ENCODE measurements at regions not wholly inside any gene's neighbourhood (a gene's known extent, or its start where the extent isn't known, plus 50 kb on each side); places are given as distances from the start of the nearest gene placed in this dataset.

GRCh38 chr3:176595307-176595706, 602.0 kb downstream of the TBL1XR1 start:
- no peak for TF ChIP-seq POLR2A (IDR thresholded peaks at IDR 0.05; ENCODE audit: low read depth, low read length)
- no peak for DNase-seq (ENCODE audit: insufficient read length, low spot score)
- no peak for FAIRE-seq

GRCh38 chr3:176590722-176591121, 606.6 kb downstream of the TBL1XR1 start:
- DNase-seq (ENCODE audit: insufficient read length, low spot score), result no peak
- TF ChIP-seq POLR2A (IDR thresholded peaks at IDR 0.05; ENCODE audit: low read depth, low read length), result no peak
- no peak for FAIRE-seq

- FAIRE-seq, result no peak
Observed at GRCh38 chr3:176587089-176587488, 610.2 kb downstream of the TBL1XR1 start.

GRCh38 chr3:176584413-176585176, 612.7 kb downstream of the TBL1XR1 start:
- no peak for DNase-seq (ENCODE audit: insufficient read length, low spot score)
- FAIRE-seq, result no peak
- no peak for TF ChIP-seq POLR2A (IDR thresholded peaks at IDR 0.05; ENCODE audit: low read depth, low read length)

More at GRCh38 chr3:176587089-176587488, 610.2 kb downstream of the TBL1XR1 start:
- no peak for TF ChIP-seq POLR2A (IDR thresholded peaks at IDR 0.05; ENCODE audit: low read depth, low read length)
- no peak for DNase-seq (ENCODE audit: insufficient read length, low spot score)

- no peak for TF ChIP-seq POLR2A (IDR thresholded peaks at IDR 0.05; ENCODE audit: low read depth, low read length)
- no peak for FAIRE-seq
Observed at GRCh38 chr3:176583956-176584355, 613.3 kb downstream of the TBL1XR1 start.

GRCh38 chr3:176581589-176581988, 615.7 kb downstream of the TBL1XR1 start:
- no peak for TF ChIP-seq POLR2A (IDR thresholded peaks at IDR 0.05; ENCODE audit: low read depth, low read length)
- no peak for DNase-seq (ENCODE audit: insufficient read length, low spot score)
- FAIRE-seq, result no peak

More at GRCh38 chr3:176583956-176584355, 613.3 kb downstream of the TBL1XR1 start:
- DNase-seq (ENCODE audit: insufficient read length, low spot score), result no peak

GRCh38 chr3:176579711-176580185, 617.5 kb downstream of the TBL1XR1 start:
- DNase-seq (ENCODE audit: insufficient read length, low spot score), result no peak
- TF ChIP-seq POLR2A (IDR thresholded peaks at IDR 0.05; ENCODE audit: low read depth, low read length), result no peak
- no peak for FAIRE-seq

GRCh38 chr3:176578316-176578715, 619.0 kb downstream of the TBL1XR1 start:
- no peak for TF ChIP-seq POLR2A (IDR thresholded peaks at IDR 0.05; ENCODE audit: low read depth, low read length)
- DNase-seq (ENCODE audit: insufficient read length, low spot score) (no peak), FAIRE-seq (no peak)

GRCh38 chr3:176577447-176577846, 619.8 kb downstream of the TBL1XR1 start:
- FAIRE-seq, result no peak
- DNase-seq (ENCODE audit: insufficient read length, low spot score), result no peak
- TF ChIP-seq POLR2A (IDR thresholded peaks at IDR 0.05; ENCODE audit: low read depth, low read length), result no peak

- DNase-seq (ENCODE audit: insufficient read length, low spot score) (no peak), FAIRE-seq (no peak)
- no peak for TF ChIP-seq POLR2A (IDR thresholded peaks at IDR 0.05; ENCODE audit: low read depth, low read length)
Observed at GRCh38 chr3:176574786-176575185, 622.5 kb downstream of the TBL1XR1 start.

- no peak for TF ChIP-seq POLR2A (IDR thresholded peaks at IDR 0.05; ENCODE audit: low read depth, low read length)
- no peak for FAIRE-seq
- DNase-seq (ENCODE audit: insufficient read length, low spot score), result no peak
Observed at GRCh38 chr3:176571926-176572325, 625.4 kb downstream of the TBL1XR1 start.

- no peak for TF ChIP-seq POLR2A (IDR thresholded peaks at IDR 0.05; ENCODE audit: low read depth, low read length)
- DNase-seq (ENCODE audit: insufficient read length, low spot score) (no peak), FAIRE-seq (no peak)
Observed at GRCh38 chr3:176570992-176571391, 626.3 kb downstream of the TBL1XR1 start.

- FAIRE-seq, result no peak
- TF ChIP-seq POLR2A (IDR thresholded peaks at IDR 0.05; ENCODE audit: low read depth, low read length), result no peak
- DNase-seq (ENCODE audit: insufficient read length, low spot score), result no peak
Observed at GRCh38 chr3:176568189-176568588, 629.1 kb downstream of the TBL1XR1 start.

- TF ChIP-seq POLR2A (IDR thresholded peaks at IDR 0.05; ENCODE audit: low read depth, low read length), result no peak
- DNase-seq (ENCODE audit: insufficient read length, low spot score) (no peak), FAIRE-seq (no peak)
Observed at GRCh38 chr3:176566757-176567156, 630.5 kb downstream of the TBL1XR1 start.

- DNase-seq (ENCODE audit: insufficient read length, low spot score) (no peak), FAIRE-seq (no peak)
- no peak for TF ChIP-seq POLR2A (IDR thresholded peaks at IDR 0.05; ENCODE audit: low read depth, low read length)
Observed at GRCh38 chr3:176562331-176562730, 635.0 kb downstream of the TBL1XR1 start.

Measured in H54 (cell line).